ENCODE measurements at regions not wholly inside any gene's neighbourhood (a gene's known extent, or its start where the extent isn't known, plus 50 kb on each side); places are given as distances from the start of the nearest gene placed in this dataset.

- no peak overlapping the region for H3K4me3 ChIP-seq (ENCODE audit: insufficient read depth, low read depth, low read length)
- H2BK20ac ChIP-seq (ENCODE audit: low read depth, low read length): no peak overlapping the region
- no peak overlapping the region for H2AK9ac ChIP-seq (replicated peaks; ENCODE audit: low read depth, low read length, poor library complexity)
- H4K20me1 ChIP-seq (ENCODE audit: insufficient read depth, low read length): no peaks in the 10 kb centered on the region
- in situ Hi-C loops (cut with MboI; ENCODE audit: low sequenced_read_pairs) (no loop called here), intact Hi-C loops (cut with micrococcal nuclease) (loop anchor here (10.0 kb wide), 1 partner anchor 303 kb away; no protein-coding TSS in a partner anchor), dilution Hi-C loops (cut with HindIII; ENCODE audit: low sequenced_read_pairs, unreplicated experiment) (no loop called here)
- no peak overlapping the region for H3K56ac ChIP-seq (ENCODE audit: extremely low read depth, insufficient read depth, low read length)
- CTCF ChIA-PET: no interaction called here
- no peaks in the 10 kb centered on the region for H3K9me3 ChIP-seq (ENCODE audit: control insufficient read depth, insufficient read depth, low read length)
- H3K9me1 ChIP-seq (ENCODE audit: insufficient read depth, low read length): no peaks in the 10 kb centered on the region
- no peak overlapping the region for H3K14ac ChIP-seq (replicated peaks; ENCODE audit: low read depth, low read length)
- H4K5ac ChIP-seq (ENCODE audit: low read depth, low read length): no peak overlapping the region
- no peak overlapping the region for H3K23ac ChIP-seq (ENCODE audit: low read depth, low read length)
- no peak overlapping the region for H2AK5ac ChIP-seq (ENCODE audit: low read depth, low read length)
- no peak for TF ChIP-seq USF2 (IDR thresholded peaks at IDR 0.05; ENCODE audit: low read depth, low read length)
- no peak for TF ChIP-seq BHLHE40 (IDR thresholded peaks at IDR 0.05; ENCODE audit: low read depth, low read length)
- no peak for TF ChIP-seq SMC3 (IDR thresholded peaks at IDR 0.05; ENCODE audit: low read depth, low read length)
- TF ChIP-seq RAD21 (IDR thresholded peaks at IDR 0.05; ENCODE audit: low read length): no peak
- peak; percentile 40; the same call in 1 of the 2 replicates for TF ChIP-seq CEBPB (IDR thresholded peaks at IDR 0.05; ENCODE audit: low read depth, low read length)
- H3K27ac ChIP-seq (ENCODE audit: insufficient read depth, low read length): no peak overlapping the region
- DNase-seq (peak; percentile 38), ATAC-seq (ENCODE audit: low read depth) (peak; percentile 57)
- no peak overlapping the region for H3K4ac ChIP-seq (ENCODE audit: low read depth, low read length)
- no peaks in the 10 kb centered on the region for H3K4me1 ChIP-seq (ENCODE audit: control insufficient read depth, insufficient read depth, low read length)
- H2BK120ac ChIP-seq (ENCODE audit: low read depth, low read length): no peak overlapping the region
- no peak overlapping the region for H3K4me2 ChIP-seq (ENCODE audit: low read depth, low read length)
- no peak overlapping the region for H2AFZ ChIP-seq (replicated peaks; ENCODE audit: low read length, poor library complexity)
- no peak overlapping the region for H4K8ac ChIP-seq (ENCODE audit: low read depth in 2 of 2, low read length in 2 of 2)
- no peak overlapping the region for H2BK15ac ChIP-seq (ENCODE audit: low read depth, low read length)
- H2BK5ac ChIP-seq (ENCODE audit: low read depth, low read length, poor library complexity, severe bottlenecking): no peak overlapping the region
- no peaks in the 10 kb centered on the region for H3K79me1 ChIP-seq (ENCODE audit: low read depth in 1 of 2, low read length in 2 of 2)
- no peak overlapping the region for H4K91ac ChIP-seq (ENCODE audit: insufficient read depth, low read depth, low read length)
- H3K27me3 ChIP-seq (ENCODE audit: control insufficient read depth, insufficient read depth, low read length): no peaks in the 10 kb centered on the region
- H3K18ac ChIP-seq (ENCODE audit: low read depth, low read length): no peak overlapping the region
- H3K36me3 ChIP-seq (ENCODE audit: control insufficient read depth, insufficient read depth, low read length): no peaks in the 10 kb centered on the region
- no peak overlapping the region for H3K9ac ChIP-seq (ENCODE audit: low read depth, low read length)
- POLR2A ChIA-PET (ENCODE audit: unreplicated experiment): no interaction called here
- BruUV-seq (replicated peaks): no TSS peak
Observed at GRCh38 chr13:64457976-64458375, 2772.2 kb downstream of the PCDH9 start.
